Activated T-cell treated with anti-CD3 and anti-CD28 coated beads, Interleukin-2, amount 50 U/mL, for 24 hours (primary cell): ENCODE measurements at regions not wholly inside any gene's neighbourhood (a gene's known extent, or its start where the extent isn't known, plus 50 kb on each side); places are given as distances from the start of the nearest gene placed in this dataset.
"Not testable (repeated sequence)": the region's sequence is repeated elsewhere in the genome, so short reads cannot be mapped to it uniquely, and the experiment has no call there.

ENCODE experiments used
- DNase-seq: peaks from one replicate; pipeline ENCODE4 v3.0.0-alpha.2; 2020
- H3K27ac Mint-ChIP-seq: 2 replicates; pipeline ENCODE4 v1.8.0; 2020; ENCODE audit warnings: mild to moderate bottlenecking, mixed read lengths
- H3K27me3 Mint-ChIP-seq: 2 replicates; pipeline ENCODE4 v1.8.0; 2020; ENCODE audit warnings: mixed read lengths
- H3K36me3 Mint-ChIP-seq: 2 replicates; pipeline ENCODE4 v1.8.0; 2020; ENCODE audit warnings: low read depth, mixed read lengths
- H3K4me1 Mint-ChIP-seq: 2 replicates; pipeline ENCODE4 v1.8.0; 2020; ENCODE audit warnings: low read depth, mixed read lengths
- H3K4me3 Mint-ChIP-seq: 2 replicates; pipeline ENCODE4 v1.8.0; 2020; ENCODE audit warnings: mild to moderate bottlenecking, moderate library complexity, mixed read lengths
- H3K9me3 Mint-ChIP-seq: 2 replicates; pipeline ENCODE4 v1.8.0; 2020; ENCODE audit warnings: mixed read lengths

GRCh38 chr4:31228068-31228467 is 507.9 kb downstream of the PCDH7 start:
- Mint-ChIP-seq H3K4me1 (no peaks in the 10 kb centered on the region), H3K27ac (no peak overlapping the region), H3K27me3 (no peaks in the 10 kb centered on the region), H3K9me3 (peaks cover 11% of the 10 kb centered on the region), H3K4me3 (no peak overlapping the region), H3K36me3 (no peaks in the 10 kb centered on the region)
- DNase-seq = no peak

GRCh38 chr4:31230594-31230993 is 510.4 kb downstream of the PCDH7 start:
- Mint-ChIP-seq H3K4me1 (no peaks in the 10 kb centered on the region), H3K4me3 (no peak overlapping the region), H3K36me3 (no peaks in the 10 kb centered on the region), H3K27ac (no peak overlapping the region), H3K9me3 (peaks cover 5% of the 10 kb centered on the region), H3K27me3 (no peaks in the 10 kb centered on the region)
- no peak for DNase-seq

- no peak overlapping the region for H3K27ac Mint-ChIP-seq
- peaks cover 11% of the 10 kb centered on the region for H3K9me3 Mint-ChIP-seq
- H3K4me1 Mint-ChIP-seq = no peaks in the 10 kb centered on the region
- no peaks in the 10 kb centered on the region for H3K27me3 Mint-ChIP-seq
- no peak for DNase-seq
- no peak overlapping the region for H3K4me3 Mint-ChIP-seq
- H3K36me3 Mint-ChIP-seq = no peaks in the 10 kb centered on the region
Observed at GRCh38 chr4:31234494-31234893, 514.3 kb downstream of the PCDH7 start.

- Mint-ChIP-seq H3K27ac (no peak overlapping the region), H3K4me1 (no peaks in the 10 kb centered on the region), H3K36me3 (no peaks in the 10 kb centered on the region), H3K4me3 (no peak overlapping the region), H3K27me3 (no peaks in the 10 kb centered on the region), H3K9me3 (peaks cover 14% of the 10 kb centered on the region)
- DNase-seq = no peak
Observed at GRCh38 chr4:31234901-31235300, 514.7 kb downstream of the PCDH7 start.

- Mint-ChIP-seq H3K27me3 (no peaks in the 10 kb centered on the region), H3K9me3 (peaks cover 14% of the 10 kb centered on the region), H3K4me1 (no peaks in the 10 kb centered on the region), H3K36me3 (no peaks in the 10 kb centered on the region), H3K27ac (no peak overlapping the region), H3K4me3 (no peak overlapping the region)
- DNase-seq = no peak
Observed at GRCh38 chr4:31236020-31236638, 516.0 kb downstream of the PCDH7 start.

- no peak overlapping the region for H3K27ac Mint-ChIP-seq
- no peaks in the 10 kb centered on the region for H3K36me3 Mint-ChIP-seq
- no peaks in the 10 kb centered on the region for H3K27me3 Mint-ChIP-seq
Observed at GRCh38 chr4:31236639-31237173, 516.5 kb downstream of the PCDH7 start.

GRCh38 chr4:31237233-31237632 is 517.1 kb downstream of the PCDH7 start:
- DNase-seq = no peak
- Mint-ChIP-seq H3K4me3 (no peak overlapping the region), H3K4me1 (no peaks in the 10 kb centered on the region), H3K27me3 (no peaks in the 10 kb centered on the region), H3K36me3 (no peaks in the 10 kb centered on the region), H3K27ac (no peak overlapping the region), H3K9me3 (peaks cover 17% of the 10 kb centered on the region)

More at GRCh38 chr4:31236639-31237173, 516.5 kb downstream of the PCDH7 start:
- no peak for DNase-seq
- H3K4me3 Mint-ChIP-seq = no peak overlapping the region
- no peaks in the 10 kb centered on the region for H3K4me1 Mint-ChIP-seq
- H3K9me3 Mint-ChIP-seq = peaks cover 17% of the 10 kb centered on the region

- no peak for DNase-seq
- Mint-ChIP-seq H3K36me3 (no peaks in the 10 kb centered on the region), H3K9me3 (peaks cover 22% of the 10 kb centered on the region), H3K4me3 (no peak overlapping the region), H3K27ac (no peak overlapping the region), H3K27me3 (no peaks in the 10 kb centered on the region), H3K4me1 (no peaks in the 10 kb centered on the region)
Observed at GRCh38 chr4:31239886-31240285, 519.7 kb downstream of the PCDH7 start.

GRCh38 chr4:31241504-31242106 is 521.4 kb downstream of the PCDH7 start:
- H3K4me1 Mint-ChIP-seq = no peaks in the 10 kb centered on the region
- H3K27ac Mint-ChIP-seq = no peak overlapping the region
- DNase-seq = no peak
- peaks cover 17% of the 10 kb centered on the region for H3K9me3 Mint-ChIP-seq
- H3K27me3 Mint-ChIP-seq = no peaks in the 10 kb centered on the region
- no peak overlapping the region for H3K4me3 Mint-ChIP-seq
- no peaks in the 10 kb centered on the region for H3K36me3 Mint-ChIP-seq

- H3K9me3 Mint-ChIP-seq = peaks cover 7% of the 10 kb centered on the region
- H3K4me3 Mint-ChIP-seq = no peak overlapping the region
- H3K27me3 Mint-ChIP-seq = no peaks in the 10 kb centered on the region
- H3K4me1 Mint-ChIP-seq = no peaks in the 10 kb centered on the region
- no peaks in the 10 kb centered on the region for H3K36me3 Mint-ChIP-seq
- no peak overlapping the region for H3K27ac Mint-ChIP-seq
- no peak for DNase-seq
Observed at GRCh38 chr4:31246856-31247255, 526.7 kb downstream of the PCDH7 start.

- Mint-ChIP-seq H3K4me1 (no peaks in the 10 kb centered on the region), H3K9me3 (peaks cover 22% of the 10 kb centered on the region), H3K36me3 (no peaks in the 10 kb centered on the region), H3K27ac (no peak overlapping the region), H3K27me3 (no peaks in the 10 kb centered on the region), H3K4me3 (no peak overlapping the region)
- no peak for DNase-seq
Observed at GRCh38 chr4:31259119-31259518, 539.0 kb downstream of the PCDH7 start.

GRCh38 chr4:31261632-31262031 is 541.5 kb downstream of the PCDH7 start:
- Mint-ChIP-seq H3K27me3 (no peaks in the 10 kb centered on the region), H3K27ac (no peak overlapping the region), H3K36me3 (no peaks in the 10 kb centered on the region), H3K4me1 (no peaks in the 10 kb centered on the region), H3K4me3 (no peak overlapping the region), H3K9me3 (peaks cover 20% of the 10 kb centered on the region)
- no peak for DNase-seq

GRCh38 chr4:31266094-31266493 is 545.9 kb downstream of the PCDH7 start:
- not testable (repeated sequence) for H3K27me3 Mint-ChIP-seq, H3K36me3 Mint-ChIP-seq, H3K27ac Mint-ChIP-seq, H3K4me3 Mint-ChIP-seq, H3K4me1 Mint-ChIP-seq, DNase-seq, H3K9me3 Mint-ChIP-seq

- DNase-seq = no peak
- Mint-ChIP-seq H3K36me3 (no peaks in the 10 kb centered on the region), H3K27ac (no peak overlapping the region), H3K4me1 (no peaks in the 10 kb centered on the region), H3K9me3 (no peaks in the 10 kb centered on the region), H3K27me3 (no peaks in the 10 kb centered on the region), H3K4me3 (no peak overlapping the region)
Observed at GRCh38 chr4:31272331-31273061, 552.3 kb downstream of the PCDH7 start.

GRCh38 chr4:31275906-31276305 is 555.7 kb downstream of the PCDH7 start:
- DNase-seq = no peak
- H3K4me3 Mint-ChIP-seq = no peak overlapping the region
- H3K36me3 Mint-ChIP-seq = no peaks in the 10 kb centered on the region
- no peaks in the 10 kb centered on the region for H3K27me3 Mint-ChIP-seq
- no peaks in the 10 kb centered on the region for H3K4me1 Mint-ChIP-seq
- peaks cover 4% of the 10 kb centered on the region for H3K9me3 Mint-ChIP-seq
- H3K27ac Mint-ChIP-seq = no peak overlapping the region
